Activated CD8-positive, alpha-beta T cell treated with anti-CD3 and anti-CD28 coated beads for 36 hours (primary cell): ENCODE measurements at regions not wholly inside any gene's neighbourhood (a gene's known extent, or its start where the extent isn't known, plus 50 kb on each side); places are given as distances from the start of the nearest gene placed in this dataset.
"Not testable (repeated sequence)": the region's sequence is repeated elsewhere in the genome, so short reads cannot be mapped to it uniquely, and the experiment has no call there.

Experiments used
- ATAC-seq: fragments of 200-7000 bp; cut with Tn5 transposase; one replicate; pipeline ENCODE4 v1.10.0; 2021; ENCODE audit warnings: mild to moderate bottlenecking, moderate library complexity
- CTCF ChIA-PET: fragments of 350-600 bp; sonication (Branson Sonifier 250); formaldehyde crosslinking; loops from one replicate; lab custom pipeline; 2021; ENCODE audit warnings: antibody characterized with exemption; lab: Charles Lee
- POLR2A ChIA-PET: fragments of 350-600 bp; sonication (Branson Sonifier 250); formaldehyde crosslinking; loops from one replicate; lab custom pipeline; 2021; ENCODE audit warnings: antibody characterized with exemption; lab: Charles Lee
- DNase-seq: peaks from one replicate; pipeline ENCODE4 v3.0.0-alpha.2; 2020
- H3K27ac Mint-ChIP-seq: one replicate; pipeline ENCODE4 v1.8.0; 2021; ENCODE audit warnings: mild to moderate bottlenecking, mixed read lengths
- H3K27me3 Mint-ChIP-seq: one replicate; pipeline ENCODE4 v1.8.0; 2021; ENCODE audit warnings: mixed read lengths
- H3K36me3 Mint-ChIP-seq: one replicate; pipeline ENCODE4 v1.8.0; 2021; ENCODE audit warnings: low read depth, mixed read lengths
- H3K4me1 Mint-ChIP-seq: one replicate; pipeline ENCODE4 v1.8.0; 2021; ENCODE audit warnings: low read depth, mixed read lengths
- H3K4me3 Mint-ChIP-seq: one replicate; pipeline ENCODE4 v1.8.0; 2021; ENCODE audit warnings: mild to moderate bottlenecking, moderate library complexity, mixed read lengths
- H3K9me3 Mint-ChIP-seq: one replicate; pipeline ENCODE4 v1.8.0; 2021; ENCODE audit warnings: mixed read lengths
- intact Hi-C: fragments of 100-400 bp; cut with micrococcal nuclease; formaldehyde crosslinking; loops from one replicate; pipeline ENCODE4 v1.10.0; 2022

DNA sequence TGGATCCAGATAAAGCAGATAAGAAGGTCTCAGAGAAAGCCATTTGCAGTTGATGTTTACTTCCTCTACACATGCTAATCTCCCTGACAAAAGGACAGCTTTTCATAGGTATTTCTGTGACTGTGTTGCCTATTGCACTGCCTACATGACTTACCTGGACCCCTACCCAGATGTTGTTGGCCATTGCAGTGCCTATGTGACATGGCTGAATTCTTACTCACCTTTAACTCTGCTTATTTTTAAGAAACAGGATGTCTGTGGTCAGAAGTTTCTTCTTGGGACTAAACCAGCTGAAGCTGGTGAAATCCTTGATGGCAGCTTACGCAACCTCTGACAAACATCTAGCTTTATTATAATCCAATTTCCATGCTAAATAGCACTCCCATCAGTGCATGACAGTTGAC is 50.7 kb downstream of the PPIAL4D start:
- POLR2A ChIA-PET, H3K36me3 Mint-ChIP-seq, H3K27me3 Mint-ChIP-seq, intact Hi-C loops, H3K9me3 Mint-ChIP-seq, H3K4me3 Mint-ChIP-seq, CTCF ChIA-PET: not testable (repeated sequence)
- peak overlapping the region; percentile 69 for H3K27ac Mint-ChIP-seq
- ATAC-seq (peak; percentile 83), DNase-seq (peak; percentile 48)
- peaks cover 11% of the 10 kb centered on the region for H3K4me1 Mint-ChIP-seq

DNA sequence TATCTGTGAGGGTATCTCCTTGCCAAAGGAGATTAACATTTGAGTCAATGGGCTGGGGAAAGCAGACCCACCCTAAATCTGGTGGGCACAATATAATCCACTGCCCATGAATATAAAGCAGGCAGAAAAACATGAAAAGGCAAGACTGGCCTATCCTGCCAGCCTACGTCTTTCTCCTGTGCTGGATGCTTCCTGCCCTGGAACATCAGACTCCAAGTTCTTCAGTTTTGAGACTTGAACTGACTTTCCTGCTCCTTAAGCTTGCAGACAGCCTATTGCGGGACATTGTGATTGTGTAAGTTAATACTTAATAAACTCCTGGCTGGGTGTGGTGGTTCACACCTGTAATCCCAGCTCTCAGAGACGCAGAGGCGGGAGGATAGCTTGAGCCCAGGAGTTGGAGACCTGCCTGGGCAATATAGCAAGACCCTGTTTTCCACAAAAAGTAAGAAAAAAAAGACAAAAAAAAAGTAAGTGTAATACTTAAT is 52.4 kb downstream of the PPIAL4D start:
- H3K27me3 Mint-ChIP-seq, H3K36me3 Mint-ChIP-seq, DNase-seq, H3K9me3 Mint-ChIP-seq, CTCF ChIA-PET, ATAC-seq, intact Hi-C loops, POLR2A ChIA-PET: not testable (repeated sequence)
- Mint-ChIP-seq H3K4me1 (peaks cover 12% of the 10 kb centered on the region), H3K27ac (peak overlapping the region; percentile 89), H3K4me3 (peak overlapping the region; percentile 49)

DNA sequence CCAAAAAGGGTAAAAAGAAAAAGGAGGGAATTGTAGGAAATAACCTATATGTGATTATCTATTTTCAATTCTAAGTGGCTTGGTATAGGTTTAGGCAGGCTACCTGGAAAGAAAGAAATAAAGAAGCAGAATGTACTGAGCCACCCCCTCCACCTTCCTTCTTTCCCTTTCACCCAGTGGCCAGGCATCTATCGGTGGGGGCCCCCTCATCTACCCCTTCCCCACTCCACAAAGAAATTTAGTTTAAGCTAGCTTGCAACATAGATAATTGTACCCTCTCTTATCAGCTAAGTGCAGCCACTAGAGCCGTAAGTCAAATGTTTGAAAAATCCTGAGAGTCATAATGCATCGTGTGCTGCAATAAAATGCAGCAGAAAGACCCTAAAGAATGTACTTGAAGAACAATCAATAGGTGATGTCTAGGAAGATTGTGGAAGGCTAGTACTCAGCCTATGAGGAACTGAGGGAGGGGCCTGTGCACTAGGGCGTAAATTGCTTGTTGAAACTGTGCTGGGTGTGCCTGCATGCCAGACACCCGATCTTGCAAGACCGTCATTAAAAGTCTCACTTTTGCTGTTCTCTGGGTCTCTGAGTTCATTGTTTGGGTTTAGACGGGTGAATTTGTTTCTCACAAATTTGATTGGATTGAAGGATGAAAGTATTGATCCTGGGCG is 53.0 kb downstream of the PPIAL4D start:
- H3K27ac Mint-ChIP-seq = peak overlapping the region; percentile 89
- H3K36me3 Mint-ChIP-seq, POLR2A ChIA-PET, CTCF ChIA-PET, H3K9me3 Mint-ChIP-seq, intact Hi-C loops, H3K27me3 Mint-ChIP-seq: not testable (repeated sequence)
- ATAC-seq (peak; percentile 11), DNase-seq (peak; percentile 41)
- H3K4me1 Mint-ChIP-seq = peaks cover 11% of the 10 kb centered on the region
- peak overlapping the region; percentile 49 for H3K4me3 Mint-ChIP-seq

DNA sequence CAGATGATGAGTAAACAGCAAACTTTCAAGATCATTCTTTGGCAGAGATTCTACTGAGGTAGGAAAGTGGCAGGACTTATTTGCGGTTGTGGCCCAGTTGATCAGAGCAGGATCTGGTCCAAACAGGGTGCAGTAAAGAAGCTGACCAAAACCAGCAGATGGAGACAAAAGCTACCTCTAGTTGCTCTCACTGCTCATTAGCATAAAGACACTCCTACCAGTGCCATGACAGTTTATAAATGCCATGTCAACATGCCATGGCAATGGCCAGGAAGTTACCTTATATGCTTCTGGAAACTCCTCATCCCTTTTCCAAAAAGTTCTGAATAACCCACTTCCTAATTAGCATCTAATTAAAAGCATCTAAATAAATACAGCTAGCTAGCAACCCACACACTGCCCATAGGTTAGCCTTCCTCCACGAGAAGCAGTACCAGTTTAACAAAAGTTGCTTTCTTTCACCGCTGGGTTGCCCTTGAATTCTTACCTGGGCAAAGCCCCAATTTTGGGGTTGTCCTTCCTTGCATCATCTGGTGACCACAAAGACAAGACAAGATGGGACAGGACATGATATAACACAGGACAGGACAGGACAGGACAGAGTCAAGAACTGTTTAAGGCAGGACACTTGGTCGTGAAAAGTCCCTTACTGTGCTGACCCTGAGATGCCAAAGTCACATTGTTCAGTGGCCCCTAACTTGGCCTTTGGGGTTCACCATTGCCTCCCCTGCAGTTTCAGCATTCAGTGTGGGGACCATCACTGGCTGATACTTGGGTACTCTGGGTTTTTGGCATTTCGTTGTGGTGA is 59.2 kb downstream of the PPIAL4D start:
- CTCF ChIA-PET, DNase-seq, H3K4me3 Mint-ChIP-seq, H3K4me1 Mint-ChIP-seq, POLR2A ChIA-PET, H3K27me3 Mint-ChIP-seq, intact Hi-C loops, H3K9me3 Mint-ChIP-seq, H3K36me3 Mint-ChIP-seq: not testable (repeated sequence)
- peak overlapping the region; percentile 61 for H3K27ac Mint-ChIP-seq
- ATAC-seq = peak; percentile 97

DNA sequence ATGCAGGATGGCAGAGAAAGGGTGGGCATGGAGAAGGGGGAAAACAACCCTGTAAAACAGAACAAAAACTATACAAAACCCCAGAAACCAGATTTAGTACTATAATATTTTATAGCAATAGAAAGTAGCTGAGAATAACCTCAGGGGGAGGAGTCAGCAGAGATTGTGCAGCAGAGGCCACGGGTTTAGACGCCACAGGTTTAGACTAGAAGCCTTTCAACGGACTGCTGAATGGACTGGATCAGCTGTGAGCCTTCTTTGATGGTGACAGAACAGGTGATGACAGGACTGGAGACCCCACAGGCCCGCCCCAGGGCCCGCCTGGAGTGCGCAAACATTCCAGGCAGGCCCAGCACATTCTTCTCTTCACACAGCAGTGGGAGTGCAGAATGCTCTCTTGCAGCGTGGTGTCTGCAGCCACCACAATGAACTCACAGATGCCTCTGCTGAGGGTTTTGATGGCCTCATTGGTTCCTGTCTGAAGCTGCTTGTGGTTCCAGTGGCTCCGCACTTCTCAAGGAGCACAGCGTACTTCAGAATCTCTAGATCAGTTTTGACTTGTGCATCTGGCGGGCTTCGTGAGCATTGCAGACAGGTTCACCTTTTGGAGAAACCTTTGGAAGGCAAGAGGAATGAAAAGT is 65.6 kb downstream of the PPIAL4D start:
- H3K36me3 Mint-ChIP-seq, H3K9me3 Mint-ChIP-seq, intact Hi-C loops, CTCF ChIA-PET, H3K27ac Mint-ChIP-seq, H3K4me3 Mint-ChIP-seq, POLR2A ChIA-PET, H3K4me1 Mint-ChIP-seq, H3K27me3 Mint-ChIP-seq: not testable (repeated sequence)
- peak; percentile 86 for ATAC-seq
- DNase-seq = peak; percentile 57

DNA sequence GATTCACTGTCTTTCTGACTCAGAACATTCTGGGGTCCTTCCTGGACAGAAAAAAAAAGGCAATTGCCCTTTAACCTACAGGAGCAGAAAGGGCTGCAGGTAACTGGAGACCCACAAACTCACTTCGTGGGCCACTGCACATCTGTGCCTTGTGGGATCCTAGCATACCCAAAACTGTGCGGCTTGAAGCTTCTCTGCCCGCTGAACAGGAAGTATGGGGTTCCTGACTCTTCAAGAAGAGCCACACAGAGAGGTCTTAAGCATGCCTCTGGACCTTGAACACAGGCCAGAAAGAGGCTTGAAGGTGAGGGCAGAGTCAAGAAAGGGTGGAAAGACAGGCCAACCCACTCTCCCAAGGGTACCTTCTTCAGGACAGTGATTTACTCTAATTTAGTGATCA is 67.6 kb downstream of the PPIAL4D start:
- H3K4me3 Mint-ChIP-seq, H3K9me3 Mint-ChIP-seq: not testable (repeated sequence)

DNA sequence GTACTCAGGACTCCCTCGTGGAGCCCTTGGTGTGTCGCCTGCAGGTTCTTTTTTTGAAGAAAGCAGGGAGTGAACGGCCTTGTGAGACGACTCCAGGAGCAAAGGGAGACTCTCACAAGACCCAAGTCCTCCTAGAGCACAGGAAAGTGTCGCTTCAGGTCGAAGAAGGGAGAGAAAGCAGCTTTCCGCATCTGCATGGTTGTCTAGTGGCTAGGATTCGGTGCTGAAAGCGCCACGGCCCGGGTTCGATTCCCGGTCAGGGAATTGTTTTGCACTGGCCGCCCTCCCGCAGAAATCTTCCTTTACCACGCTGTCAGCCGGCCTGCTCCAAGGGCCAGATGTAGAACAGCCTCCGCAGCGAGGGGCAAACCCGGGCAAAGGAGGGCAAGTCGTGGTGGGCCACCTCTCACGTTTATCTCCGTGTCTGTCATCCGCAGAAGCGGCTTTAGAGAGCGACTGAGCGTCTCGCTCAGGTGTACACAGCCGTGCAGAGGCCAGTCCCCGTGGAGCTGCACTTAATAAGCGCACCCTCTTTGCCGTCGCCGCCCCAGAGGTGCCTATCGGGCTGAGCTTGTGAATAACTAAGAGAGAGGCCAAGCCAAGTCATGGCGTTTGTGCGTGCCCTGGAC is 72.6 kb downstream of the FAM72D start:
- CTCF ChIA-PET, H3K9me3 Mint-ChIP-seq, H3K27ac Mint-ChIP-seq, H3K4me1 Mint-ChIP-seq, H3K4me3 Mint-ChIP-seq, DNase-seq, POLR2A ChIA-PET, H3K27me3 Mint-ChIP-seq, intact Hi-C loops, H3K36me3 Mint-ChIP-seq: not testable (repeated sequence)
- ATAC-seq = peak; percentile 47

More for the DNA sequence above, 67.6 kb downstream of the PPIAL4D start:
- H3K27ac Mint-ChIP-seq, ATAC-seq, CTCF ChIA-PET, H3K27me3 Mint-ChIP-seq, DNase-seq, POLR2A ChIA-PET, intact Hi-C loops, H3K36me3 Mint-ChIP-seq, H3K4me1 Mint-ChIP-seq: not testable (repeated sequence)

DNA sequence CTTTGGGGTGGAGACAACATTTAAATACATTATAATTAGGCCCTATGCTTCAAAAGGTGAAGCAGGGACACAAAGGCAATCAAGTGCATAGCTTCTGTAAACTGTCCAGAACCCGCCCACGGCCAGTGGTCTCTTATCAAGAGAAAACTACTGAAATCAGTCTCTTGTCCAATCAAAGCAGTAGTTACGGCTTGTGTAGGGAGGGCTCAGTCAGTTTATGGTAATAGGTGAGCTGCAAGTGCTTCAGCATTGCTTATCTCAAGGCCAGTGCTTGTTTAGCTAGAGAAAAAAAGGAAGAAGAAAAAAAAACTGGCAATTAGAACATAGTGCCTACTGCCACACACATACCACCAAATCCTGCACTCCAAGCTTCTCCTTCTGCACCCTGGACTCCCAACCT is 68.6 kb downstream of the FAM72D start:
- H3K4me3 Mint-ChIP-seq, H3K9me3 Mint-ChIP-seq, H3K27me3 Mint-ChIP-seq, H3K27ac Mint-ChIP-seq, DNase-seq, POLR2A ChIA-PET, H3K36me3 Mint-ChIP-seq, CTCF ChIA-PET, H3K4me1 Mint-ChIP-seq, ATAC-seq, intact Hi-C loops: not testable (repeated sequence)
